ENCODE measurements at regions not wholly inside any gene's neighbourhood (a gene's known extent, or its start where the extent isn't known, plus 50 kb on each side); places are given as distances from the start of the nearest gene placed in this dataset.

GRCh38 chr1:238710697-238711096 lies 675.7 kb upstream of the CHRM3 start:
- no peak for ATAC-seq
- no peak for TF ChIP-seq CSRNP3 (CRISPR knock-in tag; IDR thresholded peaks at IDR 0.05)
- no peak for TF ChIP-seq CREB5 (CRISPR knock-in tag; IDR thresholded peaks at IDR 0.05; ENCODE audit: low read depth)
- TF ChIP-seq PPARA (CRISPR knock-in tag; IDR thresholded peaks at IDR 0.05; ENCODE audit: borderline replicate concordance): no peak
- TF ChIP-seq OSR1 (CRISPR knock-in tag; IDR thresholded peaks at IDR 0.05): no peak
- no peak for TF ChIP-seq ARNTL (CRISPR knock-in tag; IDR thresholded peaks at IDR 0.05; ENCODE audit: borderline replicate concordance, low read depth)
- no peak for TF ChIP-seq ZC3H10 (CRISPR knock-in tag; IDR thresholded peaks at IDR 0.05)
- no peak for TF ChIP-seq ESRRG (CRISPR knock-in tag; IDR thresholded peaks at IDR 0.05)
- TF ChIP-seq RARB (CRISPR knock-in tag; IDR thresholded peaks at IDR 0.05): no peak
- no peak for TF ChIP-seq ZFP3 (CRISPR knock-in tag; IDR thresholded peaks at IDR 0.05)
- no peak for TF ChIP-seq GLIS3 (CRISPR knock-in tag; IDR thresholded peaks at IDR 0.05)
- TF ChIP-seq PATZ1 (CRISPR knock-in tag; IDR thresholded peaks at IDR 0.05; ENCODE audit: borderline replicate concordance): no peak
- TF ChIP-seq ZNF70 (CRISPR knock-in tag; IDR thresholded peaks at IDR 0.05): no peak
- TF ChIP-seq SNAI2 (CRISPR knock-in tag; IDR thresholded peaks at IDR 0.05): no peak
- TF ChIP-seq ZNF8 (CRISPR knock-in tag; IDR thresholded peaks at IDR 0.05): no peak
- no peak for TF ChIP-seq TSHZ2 (CRISPR knock-in tag; IDR thresholded peaks at IDR 0.05)
- TF ChIP-seq TCF4 (CRISPR knock-in tag; IDR thresholded peaks at IDR 0.05; ENCODE audit: borderline replicate concordance): no peak
- TF ChIP-seq ZFP30 (CRISPR knock-in tag; IDR thresholded peaks at IDR 0.05): no peak
- no peak for TF ChIP-seq BACH2 (CRISPR knock-in tag; IDR thresholded peaks at IDR 0.05; ENCODE audit: borderline replicate concordance)

- no peak for TF ChIP-seq PPARA (CRISPR knock-in tag; IDR thresholded peaks at IDR 0.05; ENCODE audit: borderline replicate concordance)
- no peak for TF ChIP-seq GLIS3 (CRISPR knock-in tag; IDR thresholded peaks at IDR 0.05)
- no peak for TF ChIP-seq BACH2 (CRISPR knock-in tag; IDR thresholded peaks at IDR 0.05; ENCODE audit: borderline replicate concordance)
- no peak for TF ChIP-seq ZFP30 (CRISPR knock-in tag; IDR thresholded peaks at IDR 0.05)
- TF ChIP-seq ARNTL (CRISPR knock-in tag; IDR thresholded peaks at IDR 0.05; ENCODE audit: borderline replicate concordance, low read depth): no peak
- no peak for TF ChIP-seq ZC3H10 (CRISPR knock-in tag; IDR thresholded peaks at IDR 0.05)
- TF ChIP-seq ZFP3 (CRISPR knock-in tag; IDR thresholded peaks at IDR 0.05): no peak
- TF ChIP-seq SNAI2 (CRISPR knock-in tag; IDR thresholded peaks at IDR 0.05): no peak
- no peak for TF ChIP-seq TOX (CRISPR knock-in tag; IDR thresholded peaks at IDR 0.05; ENCODE audit: borderline replicate concordance)
- TF ChIP-seq ZNF8 (CRISPR knock-in tag; IDR thresholded peaks at IDR 0.05): no peak
- TF ChIP-seq ESRRG (CRISPR knock-in tag; IDR thresholded peaks at IDR 0.05): no peak
- no peak for TF ChIP-seq RARB (CRISPR knock-in tag; IDR thresholded peaks at IDR 0.05)
- TF ChIP-seq POU6F1 (CRISPR knock-in tag; IDR thresholded peaks at IDR 0.05; ENCODE audit: borderline replicate concordance, low read depth): no peak
- TF ChIP-seq CSDC2 (CRISPR knock-in tag; IDR thresholded peaks at IDR 0.05): no peak
- no peak for TF ChIP-seq ZNF565 (CRISPR knock-in tag; conservative IDR thresholded peaks at IDR 0.05; ENCODE audit: low read depth)
- no peak for TF ChIP-seq ZNF70 (CRISPR knock-in tag; IDR thresholded peaks at IDR 0.05)
- TF ChIP-seq TCF4 (CRISPR knock-in tag; IDR thresholded peaks at IDR 0.05; ENCODE audit: borderline replicate concordance): no peak
- TF ChIP-seq CREB5 (CRISPR knock-in tag; IDR thresholded peaks at IDR 0.05; ENCODE audit: low read depth): no peak
- no peak for ATAC-seq
These were observed 685.3 kb upstream of the CHRM3 start for GRCh38 chr1:238701024-238701423.

Data from SK-N-SH treated with all-trans-retinoic acid at 6 μM for 48 hours (cell line).